ENCODE measurements at regions not wholly inside any gene's neighbourhood (a gene's known extent, or its start where the extent isn't known, plus 50 kb on each side); places are given as distances from the start of the nearest gene placed in this dataset.

GRCh38 chr22:48616656-48617055, 1211.0 kb downstream of the BRD1 start:
- H3K4me1 Mint-ChIP-seq = no peaks in the 10 kb centered on the region
- peaks cover 0 to 21% (median 0%) of the 10 kb centered on the region in 3 donors for H3K9me3 ChIP-seq (ENCODE audit: control extremely low read depth in 1 of 3, control insufficient read depth in 2 of 3, insufficient read depth in 1 of 3, low read length in 2 of 3)
- no peak overlapping the region for H3K4me2 ChIP-seq (replicated peaks; ENCODE audit: low read depth, low read length, poor library complexity, severe bottlenecking)
- H3K79me2 ChIP-seq (ENCODE audit: control insufficient read depth, insufficient read depth, low read length) = no peaks in the 10 kb centered on the region
- H4K20me1 ChIP-seq (ENCODE audit: control insufficient read depth, insufficient read depth, low read length, poor library complexity, severe bottlenecking) = no peaks in the 10 kb centered on the region
- DNase-seq (no peak), ATAC-seq (ENCODE audit: low read depth) (no peak)
- WGBS (ENCODE audit: insufficient coverage) = 92% methylated on average over 13 of the region's 13 CpGs
- POLR2A ChIA-PET = no interaction called here
- no peak overlapping the region for H3K4me3 ChIP-seq (ENCODE audit: control extremely low read depth in 1 of 5, extremely low read depth in 1 of 5, insufficient read depth in 1 of 5, low read depth in 2 of 5, low read length in 4 of 5)
- no peak overlapping the region for H2AFZ ChIP-seq (ENCODE audit: insufficient read depth, low read depth, low read length, poor library complexity, severe bottlenecking)
- H3K9me3 Mint-ChIP-seq (ENCODE audit: insufficient read depth) = no peaks in the 10 kb centered on the region
- CTCF ChIA-PET = no interaction called here
- intact Hi-C loops (cut with micrococcal nuclease) = no loop called here
- no peak overlapping the region for H3K27ac Mint-ChIP-seq
- no peaks in the 10 kb centered on the region for H3K27me3 Mint-ChIP-seq
- no peaks in the 10 kb centered on the region for H3K4me1 ChIP-seq (ENCODE audit: control insufficient read depth in 2 of 2, insufficient read depth in 2 of 2, low read length in 2 of 2)
- no peak overlapping the region for H3K27ac ChIP-seq (ENCODE audit: low read length in 2 of 2)
- no peak for TF ChIP-seq EZH2 (IDR thresholded peaks at IDR 0.05; ENCODE audit: borderline replicate concordance, insufficient read depth, low read depth, low read length, poor library complexity, severe bottlenecking)
- TF ChIP-seq, protein P1, sequence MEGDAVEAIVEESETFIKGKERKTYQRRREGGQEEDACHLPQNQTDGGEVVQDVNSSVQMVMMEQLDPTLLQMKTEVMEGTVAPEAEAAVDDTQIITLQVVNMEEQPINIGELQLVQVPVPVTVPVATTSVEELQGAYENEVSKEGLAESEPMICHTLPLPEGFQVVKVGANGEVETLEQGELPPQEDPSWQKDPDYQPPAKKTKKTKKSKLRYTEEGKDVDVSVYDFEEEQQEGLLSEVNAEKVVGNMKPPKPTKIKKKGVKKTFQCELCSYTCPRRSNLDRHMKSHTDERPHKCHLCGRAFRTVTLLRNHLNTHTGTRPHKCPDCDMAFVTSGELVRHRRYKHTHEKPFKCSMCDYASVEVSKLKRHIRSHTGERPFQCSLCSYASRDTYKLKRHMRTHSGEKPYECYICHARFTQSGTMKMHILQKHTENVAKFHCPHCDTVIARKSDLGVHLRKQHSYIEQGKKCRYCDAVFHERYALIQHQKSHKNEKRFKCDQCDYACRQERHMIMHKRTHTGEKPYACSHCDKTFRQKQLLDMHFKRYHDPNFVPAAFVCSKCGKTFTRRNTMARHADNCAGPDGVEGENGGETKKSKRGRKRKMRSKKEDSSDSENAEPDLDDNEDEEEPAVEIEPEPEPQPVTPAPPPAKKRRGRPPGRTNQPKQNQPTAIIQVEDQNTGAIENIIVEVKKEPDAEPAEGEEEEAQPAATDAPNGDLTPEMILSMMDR (IDR thresholded peaks at IDR 0.05) = no peak
- H3K9ac ChIP-seq (ENCODE audit: low read length) = no peak overlapping the region
- no peaks in the 10 kb centered on the region for H3K27me3 ChIP-seq (replicated peaks in 1 of 4; ENCODE audit: control extremely low read depth in 1 of 4, control insufficient read depth in 3 of 4, insufficient read depth in 4 of 4, low read length in 3 of 4)
- H3K36me3 ChIP-seq (replicated peaks in 1 of 2; ENCODE audit: control extremely low read depth in 1 of 2, control insufficient read depth in 1 of 2, extremely low read depth in 1 of 2, insufficient read depth in 2 of 2, low read length in 1 of 2) = no peaks in the 10 kb centered on the region
- no peak overlapping the region for H3K4me3 Mint-ChIP-seq

GRCh38 chr22:48615171-48616008, 1212.3 kb downstream of the BRD1 start:
- Histone ChIP-seq H3K4me3 (ENCODE audit: control extremely low read depth in 1 of 5, extremely low read depth in 1 of 5, insufficient read depth in 1 of 5, low read depth in 2 of 5, low read length in 4 of 5) (no peak overlapping the region), H3K27ac (ENCODE audit: low read length in 2 of 2) (no peak overlapping the region), H3K27me3 (replicated peaks in 1 of 4; ENCODE audit: control extremely low read depth in 1 of 4, control insufficient read depth in 3 of 4, insufficient read depth in 4 of 4, low read length in 3 of 4) (no peaks in the 10 kb centered on the region), H3K4me1 (ENCODE audit: control insufficient read depth in 2 of 2, insufficient read depth in 2 of 2, low read length in 2 of 2) (no peaks in the 10 kb centered on the region), H3K9me3 (ENCODE audit: control extremely low read depth in 1 of 3, control insufficient read depth in 2 of 3, insufficient read depth in 1 of 3, low read length in 2 of 3) (peaks cover 0 to 23% (median 0%) of the 10 kb centered on the region in 3 donors), H3K79me2 (ENCODE audit: control insufficient read depth, insufficient read depth, low read length) (no peaks in the 10 kb centered on the region), H3K9ac (ENCODE audit: low read length) (no peak overlapping the region), H3K4me2 (replicated peaks; ENCODE audit: low read depth, low read length, poor library complexity, severe bottlenecking) (no peak overlapping the region), H3K36me3 (replicated peaks in 1 of 2; ENCODE audit: control extremely low read depth in 1 of 2, control insufficient read depth in 1 of 2, extremely low read depth in 1 of 2, insufficient read depth in 2 of 2, low read length in 1 of 2) (no peaks in the 10 kb centered on the region), H2AFZ (ENCODE audit: insufficient read depth, low read depth, low read length, poor library complexity, severe bottlenecking) (no peak overlapping the region), H4K20me1 (ENCODE audit: control insufficient read depth, insufficient read depth, low read length, poor library complexity, severe bottlenecking) (no peaks in the 10 kb centered on the region)
- no peak overlapping the region for H3K4me3 Mint-ChIP-seq
- DNase-seq (no peak), ATAC-seq (ENCODE audit: low read depth) (no peak)
- no peaks in the 10 kb centered on the region for H3K4me1 Mint-ChIP-seq
- no peaks in the 10 kb centered on the region for H3K9me3 Mint-ChIP-seq (ENCODE audit: insufficient read depth)
- WGBS (ENCODE audit: insufficient coverage) = 88% methylated on average over 22 of the region's 22 CpGs
- no peak for TF ChIP-seq EZH2 (IDR thresholded peaks at IDR 0.05; ENCODE audit: borderline replicate concordance, insufficient read depth, low read depth, low read length, poor library complexity, severe bottlenecking)
- TF ChIP-seq, protein P1 (IDR thresholded peaks at IDR 0.05) = no peak
- CTCF ChIA-PET = no interaction called here
- H3K27ac Mint-ChIP-seq = no peak overlapping the region
- POLR2A ChIA-PET = no interaction called here
- intact Hi-C loops (cut with micrococcal nuclease) = no loop called here
- no peaks in the 10 kb centered on the region for H3K27me3 Mint-ChIP-seq
